Osteocyte (in vitro differentiated cells): ENCODE measurements at regions not wholly inside any gene's neighbourhood (a gene's known extent, or its start where the extent isn't known, plus 50 kb on each side); places are given as distances from the start of the nearest gene placed in this dataset.
A peak's percentile ranks its signal among the peaks of the same experiment; 100 is the strongest.

Experiments
- DNase-seq: peaks from one replicate; pipeline ENCODE4 v3.0.0; 2021; ENCODE audit warnings: mixed read lengths; ENCODE audit not compliant: unreplicated experiment; ENCODE audit errors: extremely low spot score
- H3K27ac Mint-ChIP-seq: one replicate; pipeline ENCODE4 v1.8.0; 2021; ENCODE audit warnings: mild to moderate bottlenecking, mixed read lengths; ENCODE audit not compliant: unreplicated experiment
- H3K27me3 Mint-ChIP-seq: one replicate; pipeline ENCODE4 v1.8.0; 2021; ENCODE audit warnings: mixed read lengths; ENCODE audit not compliant: unreplicated experiment
- H3K36me3 Mint-ChIP-seq: one replicate; pipeline ENCODE4 v1.8.0; 2021; ENCODE audit warnings: mixed read lengths; ENCODE audit not compliant: unreplicated experiment
- H3K4me1 Mint-ChIP-seq: one replicate; pipeline ENCODE4 v1.8.0; 2021; ENCODE audit warnings: mixed read lengths; ENCODE audit not compliant: unreplicated experiment
- H3K4me3 Mint-ChIP-seq: one replicate; pipeline ENCODE4 v1.8.0; 2021; ENCODE audit warnings: mild to moderate bottlenecking, moderate library complexity, mixed read lengths; ENCODE audit not compliant: unreplicated experiment
- H3K9me3 Mint-ChIP-seq: one replicate; pipeline ENCODE4 v1.8.0; 2021; ENCODE audit warnings: mixed read lengths; ENCODE audit not compliant: unreplicated experiment
- CTCF ChIP-seq: fragments of 200-600 bp; sonication (generic); IDR thresholded peaks from 2 replicates; pipeline ENCODE4 v1.5.0; 2021; ENCODE audit warnings: antibody characterized with exemption, mild to moderate bottlenecking, moderate library complexity

- TF ChIP-seq CTCF: no peak
- H3K4me3 Mint-ChIP-seq: no peak overlapping the region
- H3K36me3 Mint-ChIP-seq: no peaks in the 10 kb centered on the region
- DNase-seq: no peak
- peaks cover 5% of the 10 kb centered on the region for H3K4me1 Mint-ChIP-seq
- no peak overlapping the region for H3K27ac Mint-ChIP-seq
- peaks cover 21% of the 10 kb centered on the region for H3K27me3 Mint-ChIP-seq
- no peaks in the 10 kb centered on the region for H3K9me3 Mint-ChIP-seq
Observed at GRCh38 chr16:51766739-51767138, 615.7 kb upstream of the SALL1 start.

GRCh38 chr16:51763072-51763661 lies 612.1 kb upstream of the SALL1 start:
- Mint-ChIP-seq H3K27ac (no peak overlapping the region), H3K27me3 (peaks cover 30% of the 10 kb centered on the region), H3K4me3 (no peak overlapping the region), H3K36me3 (no peaks in the 10 kb centered on the region), H3K4me1 (peaks cover 5% of the 10 kb centered on the region), H3K9me3 (no peaks in the 10 kb centered on the region)
- no peak for DNase-seq
- TF ChIP-seq CTCF: no peak

- H3K4me1 Mint-ChIP-seq: peaks cover 5% of the 10 kb centered on the region
- DNase-seq: peak; percentile 92
- H3K36me3 Mint-ChIP-seq: no peaks in the 10 kb centered on the region
- no peak overlapping the region for H3K4me3 Mint-ChIP-seq
- peaks cover 30% of the 10 kb centered on the region for H3K27me3 Mint-ChIP-seq
- peak; percentile 94 for TF ChIP-seq CTCF
- no peaks in the 10 kb centered on the region for H3K9me3 Mint-ChIP-seq
- no peak overlapping the region for H3K27ac Mint-ChIP-seq
Observed at GRCh38 chr16:51762081-51762996, 611.3 kb upstream of the SALL1 start.

- no peak for TF ChIP-seq CTCF
- H3K9me3 Mint-ChIP-seq: no peaks in the 10 kb centered on the region
- no peaks in the 10 kb centered on the region for H3K36me3 Mint-ChIP-seq
- DNase-seq: no peak
- peaks cover 5% of the 10 kb centered on the region for H3K4me1 Mint-ChIP-seq
- H3K27ac Mint-ChIP-seq: no peak overlapping the region
- no peak overlapping the region for H3K4me3 Mint-ChIP-seq
- peaks cover 30% of the 10 kb centered on the region for H3K27me3 Mint-ChIP-seq
Observed at GRCh38 chr16:51761001-51761400, 609.9 kb upstream of the SALL1 start.

GRCh38 chr16:51759999-51760398 lies 608.9 kb upstream of the SALL1 start:
- Mint-ChIP-seq H3K4me3 (no peak overlapping the region), H3K9me3 (no peaks in the 10 kb centered on the region), H3K36me3 (no peaks in the 10 kb centered on the region), H3K4me1 (peaks cover 5% of the 10 kb centered on the region), H3K27ac (no peak overlapping the region), H3K27me3 (peaks cover 27% of the 10 kb centered on the region)
- TF ChIP-seq CTCF: no peak
- no peak for DNase-seq
